ENCODE measurements at regions not wholly inside any gene's neighbourhood (a gene's known extent, or its start where the extent isn't known, plus 50 kb on each side); places are given as distances from the start of the nearest gene placed in this dataset.

GRCh38 chr14:23722675-23723074 is 86.5 kb downstream of the DHRS2 start:
- TF ChIP-seq, protein P1, sequence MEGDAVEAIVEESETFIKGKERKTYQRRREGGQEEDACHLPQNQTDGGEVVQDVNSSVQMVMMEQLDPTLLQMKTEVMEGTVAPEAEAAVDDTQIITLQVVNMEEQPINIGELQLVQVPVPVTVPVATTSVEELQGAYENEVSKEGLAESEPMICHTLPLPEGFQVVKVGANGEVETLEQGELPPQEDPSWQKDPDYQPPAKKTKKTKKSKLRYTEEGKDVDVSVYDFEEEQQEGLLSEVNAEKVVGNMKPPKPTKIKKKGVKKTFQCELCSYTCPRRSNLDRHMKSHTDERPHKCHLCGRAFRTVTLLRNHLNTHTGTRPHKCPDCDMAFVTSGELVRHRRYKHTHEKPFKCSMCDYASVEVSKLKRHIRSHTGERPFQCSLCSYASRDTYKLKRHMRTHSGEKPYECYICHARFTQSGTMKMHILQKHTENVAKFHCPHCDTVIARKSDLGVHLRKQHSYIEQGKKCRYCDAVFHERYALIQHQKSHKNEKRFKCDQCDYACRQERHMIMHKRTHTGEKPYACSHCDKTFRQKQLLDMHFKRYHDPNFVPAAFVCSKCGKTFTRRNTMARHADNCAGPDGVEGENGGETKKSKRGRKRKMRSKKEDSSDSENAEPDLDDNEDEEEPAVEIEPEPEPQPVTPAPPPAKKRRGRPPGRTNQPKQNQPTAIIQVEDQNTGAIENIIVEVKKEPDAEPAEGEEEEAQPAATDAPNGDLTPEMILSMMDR (IDR thresholded peaks at IDR 0.05) = no peak
- no peak for TF ChIP-seq EZH2 (IDR thresholded peaks at IDR 0.05; ENCODE audit: borderline replicate concordance, insufficient read depth, low read depth, low read length, poor library complexity, severe bottlenecking)

Measured in B cell (primary cell).